IMR-90 (cell line): ENCODE measurements at regions not wholly inside any gene's neighbourhood (a gene's known extent, or its start where the extent isn't known, plus 50 kb on each side); places are given as distances from the start of the nearest gene placed in this dataset.

ENCODE experiments used
- ATAC-seq: fragments of 200-7000 bp; cut with Tn5 transposase; 2 replicates; pipeline ENCODE4 v1.9.1; 2020; ENCODE audit warnings: low read depth, mild to moderate bottlenecking, moderate library complexity
- BruUV-seq: library from RNA; stranded (reverse); fragments of 400-500 nt; replicated peaks from 2 replicates; lab custom pipeline; 2021; lab: Mats Ljungman, UMichigan
- CTCF ChIA-PET: fragments of 300-600 bp; formaldehyde crosslinking; extraction: SDS; loops from one replicate; lab custom pipeline; 2021; ENCODE audit warnings: antibody characterized with exemption; lab: Yijun Ruan, JAX
- POLR2A ChIA-PET: fragments of 300-600 bp; sonication (Branson Sonifier 250); formaldehyde crosslinking; loops from one replicate; lab custom pipeline; 2022; ENCODE audit warnings: antibody characterized with exemption; ENCODE audit not compliant: unreplicated experiment; lab: Charles Lee
- DNase-seq: peaks from one replicate; pipeline ENCODE4 v3.0.0; 2013
- H2AFZ ChIP-seq: replicated peaks from 2 replicates; pipeline ENCODE3; 2013; ENCODE audit warnings: low read length, mild to moderate bottlenecking; ENCODE audit not compliant: poor library complexity
- H2AK5ac ChIP-seq: 2 replicates; pipeline ENCODE4 v1.6.1; 2013; ENCODE audit warnings: low read depth, low read length, inconsistent platforms
- H2AK9ac ChIP-seq: replicated peaks from 2 replicates; pipeline ENCODE3; 2013; ENCODE audit warnings: mild to moderate bottlenecking, low read depth, low read length, moderate library complexity; ENCODE audit not compliant: poor library complexity
- H2BK120ac ChIP-seq: 2 replicates; pipeline ENCODE4 v1.6.1; 2013; ENCODE audit warnings: low read depth, low read length, inconsistent platforms
- H2BK15ac ChIP-seq: 3 replicates; pipeline ENCODE4 v1.6.1; 2013; ENCODE audit warnings: low read depth, low read length, inconsistent platforms
- H2BK20ac ChIP-seq: 2 replicates; pipeline ENCODE4 v1.6.1; 2013; ENCODE audit warnings: low read depth, mild to moderate bottlenecking, inconsistent platforms, low read length, moderate library complexity
- H2BK5ac ChIP-seq: 2 replicates; pipeline ENCODE4 v1.6.1; 2013; ENCODE audit warnings: mild to moderate bottlenecking, low read depth, low read length, inconsistent platforms; ENCODE audit not compliant: poor library complexity, severe bottlenecking
- H3K14ac ChIP-seq: replicated peaks from 2 replicates; pipeline ENCODE4 v1.6.1; 2013; ENCODE audit warnings: low read depth, low read length, inconsistent platforms
- H3K18ac ChIP-seq: 2 replicates; pipeline ENCODE4 v1.6.1; 2013; ENCODE audit warnings: low read depth, low read length, control low read depth
- H3K23ac ChIP-seq: 2 replicates; pipeline ENCODE4 v1.6.1; 2013; ENCODE audit warnings: low read depth, low read length, inconsistent platforms
- H3K27ac ChIP-seq: 2 replicates; pipeline ENCODE4 v1.5.1; 2013; ENCODE audit warnings: mild to moderate bottlenecking, control low read depth, low read length; ENCODE audit not compliant: insufficient read depth
- H3K27me3 ChIP-seq: 2 replicates; pipeline ENCODE4 v1.6.1; 2013; ENCODE audit warnings: low read length; ENCODE audit not compliant: control insufficient read depth, insufficient read depth
- H3K36me3 ChIP-seq: 2 replicates; pipeline ENCODE4 v1.6.1; 2013; ENCODE audit warnings: low read length, mixed read lengths; ENCODE audit not compliant: control insufficient read depth, insufficient read depth
- H3K4ac ChIP-seq: 2 replicates; pipeline ENCODE4 v1.6.1; 2013; ENCODE audit warnings: low read depth, low read length, inconsistent platforms
- H3K4me1 ChIP-seq: 2 replicates; pipeline ENCODE4 v1.6.1; 2013; ENCODE audit warnings: low read length, mixed read lengths; ENCODE audit not compliant: control insufficient read depth, insufficient read depth
- H3K4me2 ChIP-seq: 2 replicates; pipeline ENCODE4 v1.6.1; 2013; ENCODE audit warnings: low read depth, mild to moderate bottlenecking, control low read depth, low read length, moderate library complexity
- H3K4me3 ChIP-seq: 2 replicates; pipeline ENCODE4 v1.5.1; 2013; ENCODE audit warnings: low read depth, mild to moderate bottlenecking, control low read depth, low read length, moderate library complexity; ENCODE audit not compliant: insufficient read depth
- H3K56ac ChIP-seq: 2 replicates; pipeline ENCODE4 v1.6.1; 2013; ENCODE audit warnings: low read length, inconsistent platforms; ENCODE audit not compliant: insufficient read depth; ENCODE audit errors: extremely low read depth
- H3K79me1 ChIP-seq, 2 experiments: 2 replicates each; pipeline ENCODE4 v1.6.1; 2013; ENCODE audit warnings: low read length in 2 of 2, inconsistent platforms in 1 of 2, low read depth in 1 of 2
- H3K9ac ChIP-seq: 2 replicates; pipeline ENCODE4 v1.6.1; 2013; ENCODE audit warnings: low read depth, low read length, control low read depth
- H3K9me1 ChIP-seq: 2 replicates; pipeline ENCODE4 v1.6.1; 2013; ENCODE audit warnings: low read length, inconsistent platforms; ENCODE audit not compliant: insufficient read depth
- H3K9me3 ChIP-seq: 2 replicates; pipeline ENCODE4 v1.6.1; 2013; ENCODE audit warnings: low read length; ENCODE audit not compliant: control insufficient read depth, insufficient read depth
- H4K20me1 ChIP-seq: 2 replicates; pipeline ENCODE4 v1.6.1; 2013; ENCODE audit warnings: low read length, inconsistent platforms; ENCODE audit not compliant: insufficient read depth
- H4K5ac ChIP-seq: 2 replicates; pipeline ENCODE4 v1.6.1; 2013; ENCODE audit warnings: mild to moderate bottlenecking, low read depth, low read length, control low read depth
- H4K8ac ChIP-seq, 2 experiments: 2 replicates each; pipeline ENCODE4 v1.6.1; 2013; ENCODE audit warnings: low read depth in 2 of 2, low read length in 2 of 2, control low read depth in 1 of 2, inconsistent platforms in 1 of 2
- H4K91ac ChIP-seq: 2 replicates; pipeline ENCODE4 v1.6.1; 2013; ENCODE audit warnings: low read depth, low read length, inconsistent platforms; ENCODE audit not compliant: insufficient read depth
- BHLHE40 ChIP-seq: fragments of 150-350 bp; IDR thresholded peaks from 2 replicates; pipeline ENCODE4 v1.6.1; 2016; ENCODE audit warnings: mild to moderate bottlenecking, low read depth, low read length
- CEBPB ChIP-seq: IDR thresholded peaks from 2 replicates; pipeline ENCODE4 v1.6.1; 2012; ENCODE audit warnings: low read depth, low read length, improper control_type of control experiment
- CHD1 ChIP-seq: IDR thresholded peaks from 2 replicates; pipeline ENCODE4 v1.6.1; 2012; ENCODE audit warnings: low read depth, low read length, improper control_type of control experiment
- ELK1 ChIP-seq: fragments of 150-350 bp; IDR thresholded peaks from 2 replicates; pipeline ENCODE4 v1.6.1; 2016; ENCODE audit warnings: low read depth, mild to moderate bottlenecking, low read length, moderate library complexity, borderline replicate concordance
- FOS ChIP-seq: fragments of 150-350 bp; IDR thresholded peaks from 2 replicates; pipeline ENCODE4 v1.6.1; 2016; ENCODE audit warnings: low read depth, low read length
- MAFK ChIP-seq: IDR thresholded peaks from 2 replicates; pipeline ENCODE4 v1.6.1; 2012; ENCODE audit warnings: low read depth, low read length, improper control_type of control experiment
- MAZ ChIP-seq: IDR thresholded peaks from 2 replicates; pipeline ENCODE4 v1.6.1; 2012; ENCODE audit warnings: low read depth, mild to moderate bottlenecking, low read length, improper control_type of control experiment, moderate library complexity, borderline replicate concordance
- MXI1 ChIP-seq: IDR thresholded peaks from 2 replicates; pipeline ENCODE4 v1.6.1; 2012; ENCODE audit warnings: low read depth, mild to moderate bottlenecking, low read length, moderate library complexity, borderline replicate concordance
- NFE2L2 ChIP-seq: fragments of 150-350 bp; IDR thresholded peaks from 2 replicates; pipeline ENCODE4 v1.6.1; 2016; ENCODE audit warnings: low read depth, mild to moderate bottlenecking, low read length
- POLR2A ChIP-seq: IDR thresholded peaks from 2 replicates; pipeline ENCODE4 v1.6.1; 2012; ENCODE audit warnings: mild to moderate bottlenecking, low read depth, low read length
- RAD21 ChIP-seq: IDR thresholded peaks from 2 replicates; pipeline ENCODE4 v1.6.1; 2012; ENCODE audit warnings: low read length, improper control_type of control experiment
- RCOR1 ChIP-seq: IDR thresholded peaks from 2 replicates; pipeline ENCODE4 v1.6.1; 2012; ENCODE audit warnings: mild to moderate bottlenecking, low read length, improper control_type of control experiment; ENCODE audit not compliant: insufficient replicate concordance
- RFX5 ChIP-seq: IDR thresholded peaks from 2 replicates; pipeline ENCODE4 v1.8.0; 2012; ENCODE audit warnings: low read depth, mild to moderate bottlenecking, low read length, moderate library complexity
- SMC3 ChIP-seq: fragments of 150-350 bp; IDR thresholded peaks from 2 replicates; pipeline ENCODE4 v1.6.1; 2016; ENCODE audit warnings: low read depth, mild to moderate bottlenecking, antibody characterized with exemption, low read length, moderate library complexity
- USF2 ChIP-seq: fragments of 150-350 bp; IDR thresholded peaks from 2 replicates; pipeline ENCODE4 v1.6.1; 2017; ENCODE audit warnings: mild to moderate bottlenecking, antibody characterized with exemption, low read length, low read depth
- WGBS, 2 experiments: methylation state at CpG; one replicate each; pipeline versions ENCODE4 v1.1.5 to v1.1.7; 2013; ENCODE audit warnings: missing lambda C conversion rate in 2 of 2; ENCODE audit not compliant: insufficient read length in 1 of 2; ENCODE audit errors: extremely low coverage in 2 of 2; 5-methylcytosine and 5-hydroxymethylcytosine counted together
- dilution Hi-C: fragments of 300-500 bp; cut with HindIII; formaldehyde crosslinking; loops from one replicate; pipeline ENCODE4 v1.14.3; 2018; ENCODE audit warnings: low sequenced_read_pairs; ENCODE audit not compliant: unreplicated experiment
- in situ Hi-C: fragments of 300-500 bp; cut with MboI; formaldehyde crosslinking; loops from 3 replicates; pipeline ENCODE4 v1.14.3; 2019; ENCODE audit warnings: low sequenced_read_pairs, inconsistent platforms, mixed read lengths
- intact Hi-C: fragments of 100-400 bp; cut with micrococcal nuclease; formaldehyde crosslinking; loops from 2 replicates; pipeline ENCODE4 v1.10.0; 2022
- TF ChIP-seq, protein P1 (sequence below): conservative IDR thresholded peaks from 2 replicates; pipeline ENCODE4 v1.5.1; 2012; ENCODE audit warnings: mild to moderate bottlenecking, low read depth, low read length, improper control_type of control experiment

DNA sequence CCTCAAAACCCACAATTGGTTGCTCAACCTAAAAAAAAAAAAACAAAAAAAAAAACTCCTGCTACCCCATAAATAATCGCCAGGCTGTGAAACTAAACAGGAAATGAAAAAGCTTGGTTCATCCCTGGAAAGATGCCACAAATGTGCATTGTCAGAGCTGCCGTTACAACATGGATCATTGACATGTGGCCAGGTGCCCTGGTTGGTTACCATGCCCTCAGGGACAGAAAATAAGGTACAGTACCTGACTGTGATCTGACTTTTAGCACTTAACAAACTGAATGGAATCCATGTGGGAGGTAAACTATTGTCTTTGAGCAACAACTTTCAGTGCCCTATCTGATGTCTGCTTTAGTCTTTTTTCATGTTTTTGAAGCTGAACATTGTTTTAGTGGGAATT lies 118.0 kb upstream of the RPL34 start:
- Histone ChIP-seq H4K91ac (no peak overlapping the region), H2AK9ac (no peak overlapping the region), H3K27ac (no peak overlapping the region), H3K9ac (no peak overlapping the region), H3K14ac (no peak overlapping the region), H4K5ac (no peak overlapping the region), H3K36me3 (no peaks in the 10 kb centered on the region), H3K18ac (no peak overlapping the region), H2BK5ac (no peak overlapping the region), H2BK15ac (no peak overlapping the region), H3K4ac (no peak overlapping the region), H3K4me3 (no peak overlapping the region), H3K4me2 (no peak overlapping the region), H2BK120ac (no peak overlapping the region), H3K23ac (no peak overlapping the region), H3K56ac (no peak overlapping the region), H3K9me3 (no peaks in the 10 kb centered on the region), H2BK20ac (no peak overlapping the region), H2AK5ac (no peak overlapping the region), H3K4me1 (no peaks in the 10 kb centered on the region), H3K27me3 (no peaks in the 10 kb centered on the region), H3K79me1 (no peaks in the 10 kb centered on the region), H3K9me1 (no peaks in the 10 kb centered on the region), H4K20me1 (no peaks in the 10 kb centered on the region), H4K8ac (no peak overlapping the region), H2AFZ (no peak overlapping the region)
- TF ChIP-seq SMC3 (no peak), BHLHE40 (no peak), CHD1 (no peak), CEBPB (no peak), NFE2L2 (no peak), FOS (no peak), USF2 (no peak), MXI1 (no peak), MAZ (no peak), POLR2A (no peak), RFX5 (no peak), RCOR1 (no peak), RAD21 (no peak), ELK1 (no peak), MAFK (no peak)
- TF ChIP-seq, protein P1, sequence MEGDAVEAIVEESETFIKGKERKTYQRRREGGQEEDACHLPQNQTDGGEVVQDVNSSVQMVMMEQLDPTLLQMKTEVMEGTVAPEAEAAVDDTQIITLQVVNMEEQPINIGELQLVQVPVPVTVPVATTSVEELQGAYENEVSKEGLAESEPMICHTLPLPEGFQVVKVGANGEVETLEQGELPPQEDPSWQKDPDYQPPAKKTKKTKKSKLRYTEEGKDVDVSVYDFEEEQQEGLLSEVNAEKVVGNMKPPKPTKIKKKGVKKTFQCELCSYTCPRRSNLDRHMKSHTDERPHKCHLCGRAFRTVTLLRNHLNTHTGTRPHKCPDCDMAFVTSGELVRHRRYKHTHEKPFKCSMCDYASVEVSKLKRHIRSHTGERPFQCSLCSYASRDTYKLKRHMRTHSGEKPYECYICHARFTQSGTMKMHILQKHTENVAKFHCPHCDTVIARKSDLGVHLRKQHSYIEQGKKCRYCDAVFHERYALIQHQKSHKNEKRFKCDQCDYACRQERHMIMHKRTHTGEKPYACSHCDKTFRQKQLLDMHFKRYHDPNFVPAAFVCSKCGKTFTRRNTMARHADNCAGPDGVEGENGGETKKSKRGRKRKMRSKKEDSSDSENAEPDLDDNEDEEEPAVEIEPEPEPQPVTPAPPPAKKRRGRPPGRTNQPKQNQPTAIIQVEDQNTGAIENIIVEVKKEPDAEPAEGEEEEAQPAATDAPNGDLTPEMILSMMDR, result no peak
- WGBS, 2 experiments, result 33% methylated on average over 1 of the region's 2 CpGs; no CpG with 5 or more reads in 1 of the 2 experiments
- ChIA-PET POLR2A (no interaction called here), CTCF (interaction anchor here (0.9 kb wide), 1 partner anchor 9 kb away, joined by 3 read pairs; no protein-coding TSS in a partner anchor)
- BruUV-seq, result no TSS peak
- intact Hi-C loops (no loop called here), dilution Hi-C loops (no loop called here), in situ Hi-C loops (no loop called here)
- no peak for ATAC-seq
- no peak for DNase-seq
